ENCODE measurements at regions not wholly inside any gene's neighbourhood (a gene's known extent, or its start where the extent isn't known, plus 50 kb on each side); places are given as distances from the start of the nearest gene placed in this dataset.
"Not testable (repeated sequence)": the region's sequence is repeated elsewhere in the genome, so short reads cannot be mapped to it uniquely, and the experiment has no call there.

DNA sequence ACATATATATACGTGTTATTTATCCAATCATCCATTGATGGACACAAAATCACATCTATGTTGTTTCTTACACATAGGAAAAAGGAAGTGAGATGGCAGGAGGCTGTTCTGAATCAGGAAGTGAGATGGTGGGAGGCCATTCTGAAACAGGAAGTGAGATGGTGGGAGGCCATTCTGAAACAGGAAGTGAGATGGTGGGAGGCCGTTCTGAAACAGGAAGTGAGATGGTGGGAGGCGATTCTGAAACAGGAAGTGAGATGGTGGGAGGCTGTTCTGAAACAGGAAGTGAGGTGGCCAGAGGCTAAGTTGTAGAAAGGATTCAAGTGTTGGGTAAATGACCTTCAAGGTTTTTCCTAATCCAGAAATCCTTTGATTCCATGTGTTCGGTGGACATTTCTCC is 921.5 kb downstream of the TYW1 start:
- no peak for ATAC-seq (ENCODE audit: low FRiP score in 2 of 2)
- no peaks in the 10 kb centered on the region for H3K4me1 ChIP-seq
- H3K27ac ChIP-seq, result no peak overlapping the region
- no peak for TF ChIP-seq EP300 (IDR thresholded peaks at IDR 0.05)
- no peak for TF ChIP-seq POLR2A (IDR thresholded peaks at IDR 0.05)
- TF ChIP-seq POLR2AphosphoS5 (IDR thresholded peaks at IDR 0.05), result no peak
- TF ChIP-seq, protein P1, sequence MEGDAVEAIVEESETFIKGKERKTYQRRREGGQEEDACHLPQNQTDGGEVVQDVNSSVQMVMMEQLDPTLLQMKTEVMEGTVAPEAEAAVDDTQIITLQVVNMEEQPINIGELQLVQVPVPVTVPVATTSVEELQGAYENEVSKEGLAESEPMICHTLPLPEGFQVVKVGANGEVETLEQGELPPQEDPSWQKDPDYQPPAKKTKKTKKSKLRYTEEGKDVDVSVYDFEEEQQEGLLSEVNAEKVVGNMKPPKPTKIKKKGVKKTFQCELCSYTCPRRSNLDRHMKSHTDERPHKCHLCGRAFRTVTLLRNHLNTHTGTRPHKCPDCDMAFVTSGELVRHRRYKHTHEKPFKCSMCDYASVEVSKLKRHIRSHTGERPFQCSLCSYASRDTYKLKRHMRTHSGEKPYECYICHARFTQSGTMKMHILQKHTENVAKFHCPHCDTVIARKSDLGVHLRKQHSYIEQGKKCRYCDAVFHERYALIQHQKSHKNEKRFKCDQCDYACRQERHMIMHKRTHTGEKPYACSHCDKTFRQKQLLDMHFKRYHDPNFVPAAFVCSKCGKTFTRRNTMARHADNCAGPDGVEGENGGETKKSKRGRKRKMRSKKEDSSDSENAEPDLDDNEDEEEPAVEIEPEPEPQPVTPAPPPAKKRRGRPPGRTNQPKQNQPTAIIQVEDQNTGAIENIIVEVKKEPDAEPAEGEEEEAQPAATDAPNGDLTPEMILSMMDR (IDR thresholded peaks at IDR 0.05), result no peak
- peaks cover 0 to 10% (median 4%) of the 10 kb centered on the region in 4 donors for H3K9me3 ChIP-seq
- H3K36me3 ChIP-seq, result no peaks in the 10 kb centered on the region
- H3K4me3 ChIP-seq, result no peak overlapping the region
- WGBS, 2 donors, result 63 to 70% methylated on average over 4 of the region's 4 CpGs
- DNase-seq, result no peak
- no peaks in the 10 kb centered on the region for H3K27me3 ChIP-seq

GRCh38 chr7:67923286-67923685 is 926.7 kb downstream of the TYW1 start:
- no peak overlapping the region for H3K27ac ChIP-seq
- no peak for DNase-seq
- TF ChIP-seq POLR2AphosphoS5 (IDR thresholded peaks at IDR 0.05), result no peak
- TF ChIP-seq, protein P1 (IDR thresholded peaks at IDR 0.05), result no peak
- no peaks in the 10 kb centered on the region for H3K27me3 ChIP-seq
- H3K9me3 ChIP-seq, result peaks cover 0 to 7% (median 3%) of the 10 kb centered on the region in 4 donors
- no peaks in the 10 kb centered on the region for H3K36me3 ChIP-seq
- no peak overlapping the region for H3K4me3 ChIP-seq
- ATAC-seq (ENCODE audit: low FRiP score in 2 of 2), result no peak
- H3K4me1 ChIP-seq, result no peaks in the 10 kb centered on the region
- 78 to 83% methylated on average over 3 of the region's 3 CpGs for WGBS, 2 donors

DNA sequence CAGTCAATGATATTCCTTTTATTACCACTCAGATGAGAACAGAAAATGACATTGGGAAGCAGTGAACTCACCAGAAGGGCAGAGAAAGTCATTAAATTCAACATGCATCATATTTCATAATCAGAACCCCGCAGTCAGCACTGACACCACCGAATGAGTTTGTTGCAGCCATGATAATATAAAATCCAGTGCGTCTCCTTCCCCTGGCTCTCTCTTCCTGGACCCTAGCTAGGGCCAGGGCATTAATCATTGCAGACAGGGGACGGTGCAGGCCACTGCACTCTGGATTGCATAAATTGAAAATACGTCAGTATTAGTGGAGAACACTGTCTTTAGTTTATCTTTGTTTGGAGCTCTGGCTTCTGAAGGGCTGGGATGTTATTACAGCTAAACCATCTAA is 931.5 kb downstream of the TYW1 start:
- WGBS, 2 donors, result 64 to 78% methylated on average over 5 of the region's 5 CpGs
- DNase-seq, result no peak

GRCh38 chr7:67936447-67936846 is 939.8 kb downstream of the TYW1 start:
- not testable (repeated sequence) for H3K27ac ChIP-seq, H3K4me1 ChIP-seq, H3K27me3 ChIP-seq, H3K36me3 ChIP-seq, H3K4me3 ChIP-seq, H3K9me3 ChIP-seq
- ATAC-seq (ENCODE audit: low FRiP score in 2 of 2) (peak in 1 of 2 donors; percentile 65), DNase-seq (peak in 1 of 2 donors; percentile 40)
- 62 to 63% methylated on average over 8 of the region's 8 CpGs for WGBS, 2 donors

More for the DNA sequence above, 931.5 kb downstream of the TYW1 start:
- no peaks in the 10 kb centered on the region for H3K36me3 ChIP-seq
- TF ChIP-seq POLR2A (IDR thresholded peaks at IDR 0.05) (no peak), EP300 (IDR thresholded peaks at IDR 0.05) (no peak), POLR2AphosphoS5 (IDR thresholded peaks at IDR 0.05) (no peak)
- TF ChIP-seq, protein P1 (IDR thresholded peaks at IDR 0.05), result no peak
- no peak overlapping the region for H3K27ac ChIP-seq
- H3K4me1 ChIP-seq, result no peaks in the 10 kb centered on the region
- no peaks in the 10 kb centered on the region for H3K9me3 ChIP-seq
- H3K4me3 ChIP-seq, result no peak overlapping the region
- H3K27me3 ChIP-seq, result no peaks in the 10 kb centered on the region
- no peak for ATAC-seq (ENCODE audit: low FRiP score in 2 of 2)

DNA sequence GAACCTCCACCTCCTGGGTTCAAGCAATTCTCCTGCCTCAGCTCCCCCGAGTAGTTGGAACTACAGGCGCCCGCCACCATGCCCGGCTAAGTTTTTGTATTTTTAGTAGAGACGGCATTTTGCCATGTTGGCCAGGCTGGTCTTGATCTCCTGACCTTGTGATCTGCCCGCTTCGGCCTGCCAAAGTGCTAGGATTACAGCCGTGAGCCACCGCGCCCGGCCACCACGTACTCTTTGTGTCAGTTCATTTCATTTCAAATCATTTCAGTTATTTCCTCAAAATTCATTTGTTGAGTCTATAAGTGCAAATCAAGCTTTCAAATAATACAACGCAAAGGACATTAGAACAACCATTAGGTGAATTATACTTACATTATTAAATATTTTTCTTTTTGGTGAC is 943.8 kb downstream of the TYW1 start:
- H3K36me3 ChIP-seq, result no peaks in the 10 kb centered on the region
- TF ChIP-seq POLR2A (IDR thresholded peaks at IDR 0.05), result no peak
- TF ChIP-seq, protein P1 (IDR thresholded peaks at IDR 0.05), result no peak
- TF ChIP-seq POLR2AphosphoS5 (IDR thresholded peaks at IDR 0.05), result no peak
- TF ChIP-seq EP300 (IDR thresholded peaks at IDR 0.05), result no peak
- H3K27ac ChIP-seq, result no peak overlapping the region
- DNase-seq, result peak in 1 of 2 donors; percentile 34
- peaks cover 0 to 8% (median 2%) of the 10 kb centered on the region in 4 donors for H3K4me1 ChIP-seq
- H3K27me3 ChIP-seq, result no peaks in the 10 kb centered on the region
- H3K4me3 ChIP-seq, result no peak overlapping the region
- WGBS, 2 donors, result 95% methylated on average over 13 of the region's 13 CpGs
- no peak for ATAC-seq (ENCODE audit: low FRiP score in 2 of 2)
- no peaks in the 10 kb centered on the region for H3K9me3 ChIP-seq
